MM.1S (cell line): ENCODE measurements at regions not wholly inside any gene's neighbourhood (a gene's known extent, or its start where the extent isn't known, plus 50 kb on each side); places are given as distances from the start of the nearest gene placed in this dataset.

Experiments used
- DNase-seq: peaks from one replicate; pipeline ENCODE4 v3.0.0-alpha.2; 2015
- H2AFZ ChIP-seq: fragments of 300-600 bp; sonication (generic); 2 replicates; pipeline ENCODE4 v1.6.0; 2016; ENCODE audit warnings: antibody characterized with exemption, low read length
- H3F3A ChIP-seq: fragments of 300-600 bp; sonication (generic); 2 replicates; pipeline ENCODE4 v1.6.1; 2016; ENCODE audit warnings: mild to moderate bottlenecking, antibody characterized with exemption, low read length, moderate library complexity, mixed read lengths; ENCODE audit not compliant: insufficient read depth
- H3K27ac ChIP-seq: fragments of 300-600 bp; sonication (generic); 2 replicates; pipeline ENCODE4 v1.5.1; 2016; ENCODE audit warnings: mild to moderate bottlenecking, low read length
- H3K27me3 ChIP-seq: fragments of 300-600 bp; sonication (generic); replicated peaks from 2 replicates; pipeline ENCODE4 v1.6.0; 2016; ENCODE audit warnings: low read length; ENCODE audit not compliant: insufficient read depth
- H3K36me3 ChIP-seq: fragments of 300-600 bp; sonication (generic); replicated peaks from 2 replicates; pipeline ENCODE4 v1.6.1; 2016; ENCODE audit warnings: mild to moderate bottlenecking, low read length, mixed read lengths; ENCODE audit not compliant: insufficient read depth
- H3K4me1 ChIP-seq: fragments of 300-600 bp; sonication (generic); 2 replicates; pipeline ENCODE4 v1.6.1; 2016; ENCODE audit warnings: low read length, mixed read lengths
- H3K4me2 ChIP-seq: fragments of 300-600 bp; sonication (generic); 2 replicates; pipeline ENCODE4 v1.6.0; 2016; ENCODE audit warnings: low read depth, low read length
- H3K4me3 ChIP-seq: fragments of 300-600 bp; sonication (generic); 2 replicates; pipeline ENCODE4 v1.5.1; 2016; ENCODE audit warnings: low read length, mixed read lengths
- H3K79me2 ChIP-seq: fragments of 300-600 bp; sonication (generic); 2 replicates; pipeline ENCODE4 v1.6.1; 2016; ENCODE audit warnings: mixed run types, low read length, mixed read lengths
- H3K9ac ChIP-seq: fragments of 300-600 bp; sonication (generic); 2 replicates; pipeline ENCODE4 v1.6.1; 2016; ENCODE audit warnings: low read length, mixed read lengths
- H3K9me2 ChIP-seq: fragments of 300-600 bp; sonication (generic); replicated peaks from 2 replicates; pipeline ENCODE4 v1.6.1; 2016; ENCODE audit warnings: mild to moderate bottlenecking, low read length, mixed read lengths; ENCODE audit not compliant: insufficient read depth
- H3K9me3 ChIP-seq: fragments of 300-600 bp; sonication (generic); replicated peaks from 2 replicates; pipeline ENCODE4 v1.6.1; 2016; ENCODE audit warnings: mild to moderate bottlenecking, low read length, mixed read lengths; ENCODE audit not compliant: insufficient read depth
- H4K20me1 ChIP-seq: fragments of 300-600 bp; sonication (generic); 2 replicates; pipeline ENCODE4 v1.6.1; 2016; ENCODE audit warnings: mild to moderate bottlenecking, low read length, moderate library complexity, mixed read lengths; ENCODE audit not compliant: insufficient read depth
- CTCF ChIP-seq: fragments of 300-600 bp; sonication (generic); IDR thresholded peaks from 2 replicates; pipeline ENCODE4 v1.5.1; 2016; ENCODE audit warnings: antibody characterized with exemption, low read length, mixed read lengths
- EZH2 ChIP-seq: fragments of 300-600 bp; sonication (generic); optimal IDR thresholded peaks from 2 replicates; pipeline ENCODE3; 2017; ENCODE audit warnings: low read depth, mild to moderate bottlenecking, antibody characterized with exemption, low read length, mixed read lengths
- EZH2phosphoT487 ChIP-seq: fragments of 300-600 bp; sonication (generic); IDR thresholded peaks from 2 replicates; pipeline ENCODE4 v1.6.1; 2018; ENCODE audit warnings: antibody characterized with exemption, low read length

- no peaks in the 10 kb centered on the region for H4K20me1 ChIP-seq
- H3K27me3 ChIP-seq, result no peaks in the 10 kb centered on the region
- H3K79me2 ChIP-seq, result no peaks in the 10 kb centered on the region
- H3K4me2 ChIP-seq, result no peak overlapping the region
- no peak overlapping the region for H3K4me3 ChIP-seq
- no peak overlapping the region for H3K9ac ChIP-seq
- no peaks in the 10 kb centered on the region for H3F3A ChIP-seq
- no peaks in the 10 kb centered on the region for H3K9me3 ChIP-seq
- H3K4me1 ChIP-seq, result no peaks in the 10 kb centered on the region
- H3K9me2 ChIP-seq, result no peaks in the 10 kb centered on the region
- no peak overlapping the region for H2AFZ ChIP-seq
- no peak for DNase-seq
- TF ChIP-seq EZH2phosphoT487, result no peak
- no peak for TF ChIP-seq EZH2
- no peak for TF ChIP-seq CTCF
- H3K27ac ChIP-seq, result no peak overlapping the region
- H3K36me3 ChIP-seq, result no peaks in the 10 kb centered on the region
Measured at GRCh38 chr21:16519644-16520043, 789.9 kb downstream of the USP25 start.

GRCh38 chr21:16522548-16522947 is 792.8 kb downstream of the USP25 start:
- H2AFZ ChIP-seq, result no peak overlapping the region
- no peak overlapping the region for H3K27ac ChIP-seq
- H3K9me3 ChIP-seq, result no peaks in the 10 kb centered on the region
- DNase-seq, result no peak
- H3K9me2 ChIP-seq, result no peaks in the 10 kb centered on the region
- H3K36me3 ChIP-seq, result no peaks in the 10 kb centered on the region
- H4K20me1 ChIP-seq, result no peaks in the 10 kb centered on the region
- no peak for TF ChIP-seq EZH2
- no peak for TF ChIP-seq EZH2phosphoT487
- no peak for TF ChIP-seq CTCF
- no peak overlapping the region for H3K4me2 ChIP-seq
- no peaks in the 10 kb centered on the region for H3K79me2 ChIP-seq
- H3K27me3 ChIP-seq, result no peaks in the 10 kb centered on the region
- no peaks in the 10 kb centered on the region for H3K4me1 ChIP-seq
- no peak overlapping the region for H3K4me3 ChIP-seq
- no peaks in the 10 kb centered on the region for H3F3A ChIP-seq
- no peak overlapping the region for H3K9ac ChIP-seq

GRCh38 chr21:16530656-16531055 is 800.9 kb downstream of the USP25 start:
- Histone ChIP-seq H3K79me2 (no peaks in the 10 kb centered on the region), H3K9me2 (no peaks in the 10 kb centered on the region), H3K4me3 (no peak overlapping the region), H2AFZ (no peak overlapping the region), H4K20me1 (no peaks in the 10 kb centered on the region), H3K4me2 (no peak overlapping the region), H3K9me3 (no peaks in the 10 kb centered on the region), H3K4me1 (no peaks in the 10 kb centered on the region), H3F3A (no peaks in the 10 kb centered on the region), H3K9ac (no peak overlapping the region), H3K27ac (no peak overlapping the region), H3K27me3 (no peaks in the 10 kb centered on the region), H3K36me3 (no peaks in the 10 kb centered on the region)
- TF ChIP-seq EZH2, result no peak
- no peak for TF ChIP-seq CTCF
- no peak for TF ChIP-seq EZH2phosphoT487
- no peak for DNase-seq

- Histone ChIP-seq H3K9me2 (no peaks in the 10 kb centered on the region), H3K4me2 (no peak overlapping the region), H3K9me3 (no peaks in the 10 kb centered on the region), H3K79me2 (no peaks in the 10 kb centered on the region), H3K36me3 (no peaks in the 10 kb centered on the region), H4K20me1 (no peaks in the 10 kb centered on the region), H3K27ac (no peak overlapping the region), H3K9ac (no peak overlapping the region), H3F3A (no peaks in the 10 kb centered on the region), H3K4me3 (no peak overlapping the region), H2AFZ (no peak overlapping the region), H3K4me1 (no peaks in the 10 kb centered on the region), H3K27me3 (no peaks in the 10 kb centered on the region)
- no peak for DNase-seq
- TF ChIP-seq CTCF (no peak), EZH2phosphoT487 (no peak), EZH2 (no peak)
Measured at GRCh38 chr21:16532840-16533239, 803.1 kb downstream of the USP25 start.
